ENCODE measurements at regions not wholly inside any gene's neighbourhood (a gene's known extent, or its start where the extent isn't known, plus 50 kb on each side); places are given as distances from the start of the nearest gene placed in this dataset.

DNA sequence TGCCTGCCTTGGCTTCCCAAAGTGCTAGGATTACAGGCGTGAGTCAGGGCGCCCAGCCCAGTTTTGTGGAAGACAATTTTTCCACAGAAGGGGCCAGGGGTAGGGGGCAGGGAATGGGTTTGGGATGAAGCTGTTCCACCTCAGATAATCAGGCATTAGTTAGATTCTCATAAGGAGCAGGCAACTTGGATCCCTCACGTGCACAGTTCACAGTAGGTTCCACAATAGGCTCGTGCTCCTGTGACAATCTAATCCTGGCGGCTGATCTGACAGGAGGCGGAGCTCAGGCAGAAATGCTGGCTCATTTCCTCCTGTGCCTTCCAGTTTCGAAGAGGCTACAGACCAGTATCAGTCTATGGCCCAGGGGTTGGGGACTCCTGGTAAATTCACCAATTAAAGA, 491.6 kb upstream of the AADAT start:
- H3K36me3 Mint-ChIP-seq (ENCODE audit: unreplicated experiment) = no peaks in the 10 kb centered on the region
- no peaks in the 10 kb centered on the region for H3K4me1 Mint-ChIP-seq (ENCODE audit: unreplicated experiment)
- H3K4me3 Mint-ChIP-seq (ENCODE audit: unreplicated experiment) = no peak overlapping the region
- H3K9me3 Mint-ChIP-seq (ENCODE audit: unreplicated experiment) = peaks cover 4% of the 10 kb centered on the region
- no peak overlapping the region for H3K27ac Mint-ChIP-seq (ENCODE audit: unreplicated experiment)
- DNase-seq (ENCODE audit: extremely low spot score, unreplicated experiment) = no peak
- H3K27me3 Mint-ChIP-seq (ENCODE audit: unreplicated experiment) = peaks cover 4% of the 10 kb centered on the region
- TF ChIP-seq, protein P1, sequence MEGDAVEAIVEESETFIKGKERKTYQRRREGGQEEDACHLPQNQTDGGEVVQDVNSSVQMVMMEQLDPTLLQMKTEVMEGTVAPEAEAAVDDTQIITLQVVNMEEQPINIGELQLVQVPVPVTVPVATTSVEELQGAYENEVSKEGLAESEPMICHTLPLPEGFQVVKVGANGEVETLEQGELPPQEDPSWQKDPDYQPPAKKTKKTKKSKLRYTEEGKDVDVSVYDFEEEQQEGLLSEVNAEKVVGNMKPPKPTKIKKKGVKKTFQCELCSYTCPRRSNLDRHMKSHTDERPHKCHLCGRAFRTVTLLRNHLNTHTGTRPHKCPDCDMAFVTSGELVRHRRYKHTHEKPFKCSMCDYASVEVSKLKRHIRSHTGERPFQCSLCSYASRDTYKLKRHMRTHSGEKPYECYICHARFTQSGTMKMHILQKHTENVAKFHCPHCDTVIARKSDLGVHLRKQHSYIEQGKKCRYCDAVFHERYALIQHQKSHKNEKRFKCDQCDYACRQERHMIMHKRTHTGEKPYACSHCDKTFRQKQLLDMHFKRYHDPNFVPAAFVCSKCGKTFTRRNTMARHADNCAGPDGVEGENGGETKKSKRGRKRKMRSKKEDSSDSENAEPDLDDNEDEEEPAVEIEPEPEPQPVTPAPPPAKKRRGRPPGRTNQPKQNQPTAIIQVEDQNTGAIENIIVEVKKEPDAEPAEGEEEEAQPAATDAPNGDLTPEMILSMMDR (IDR thresholded peaks at IDR 0.05) = no peak

DNA sequence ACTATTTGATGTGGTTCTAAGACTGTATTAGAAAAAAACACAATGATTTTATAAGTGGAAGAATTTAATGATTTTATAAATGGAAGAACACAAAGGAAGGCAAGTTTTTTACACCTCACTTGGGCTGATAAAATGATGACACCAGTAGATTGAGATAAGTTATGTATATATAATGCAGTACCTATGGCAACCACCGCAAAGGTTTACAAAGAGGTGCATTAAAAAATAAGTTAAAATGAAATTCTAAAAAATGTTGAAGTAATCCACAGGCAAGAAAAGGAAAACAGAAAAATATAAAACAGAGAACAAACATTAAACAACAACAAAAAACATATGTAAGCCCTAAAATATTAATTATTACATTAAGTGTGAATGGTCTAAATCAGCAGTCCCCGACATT, 490.9 kb upstream of the AADAT start:
- DNase-seq (ENCODE audit: extremely low spot score, unreplicated experiment) = no peak
- H3K27ac Mint-ChIP-seq (ENCODE audit: unreplicated experiment) = no peak overlapping the region
- no peak overlapping the region for H3K4me3 Mint-ChIP-seq (ENCODE audit: unreplicated experiment)
- H3K36me3 Mint-ChIP-seq (ENCODE audit: unreplicated experiment) = no peaks in the 10 kb centered on the region
- H3K9me3 Mint-ChIP-seq (ENCODE audit: unreplicated experiment) = peaks cover 4% of the 10 kb centered on the region
- TF ChIP-seq, protein P1 (IDR thresholded peaks at IDR 0.05) = no peak
- H3K4me1 Mint-ChIP-seq (ENCODE audit: unreplicated experiment) = no peaks in the 10 kb centered on the region
- H3K27me3 Mint-ChIP-seq (ENCODE audit: unreplicated experiment) = peaks cover 4% of the 10 kb centered on the region

DNA sequence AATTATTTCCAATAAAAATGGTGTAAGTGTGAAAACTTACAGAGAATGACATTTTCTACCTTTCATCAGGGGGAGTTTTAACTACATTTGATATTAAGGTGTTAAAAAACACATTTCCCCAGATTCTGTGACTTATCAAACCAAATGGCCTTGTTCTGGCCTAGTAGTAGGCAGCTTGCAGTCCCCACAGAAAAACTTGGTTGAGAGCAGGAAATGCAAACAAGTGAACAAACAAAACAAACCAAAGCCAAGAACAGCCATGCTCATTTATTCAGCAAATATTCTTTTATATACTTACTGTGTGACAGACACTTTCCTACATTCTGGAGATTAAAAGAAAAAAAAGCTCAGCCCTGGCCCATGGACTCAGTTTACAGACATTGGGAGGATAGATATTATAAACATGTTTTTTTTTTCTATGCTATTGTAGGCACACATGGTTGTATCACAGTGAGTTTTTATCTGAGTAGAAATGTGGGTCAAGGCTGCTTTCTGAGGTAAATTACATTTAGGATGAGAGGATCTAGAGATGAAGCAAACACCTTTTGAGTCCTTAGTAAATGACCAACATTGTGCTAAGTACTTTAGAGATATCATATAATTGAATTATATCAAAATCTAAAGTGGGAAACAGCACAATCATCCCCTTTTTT, 449.2 kb upstream of the AADAT start:
- Mint-ChIP-seq H3K9me3 (ENCODE audit: unreplicated experiment) (no peaks in the 10 kb centered on the region), H3K4me1 (ENCODE audit: unreplicated experiment) (no peaks in the 10 kb centered on the region), H3K4me3 (ENCODE audit: unreplicated experiment) (no peak overlapping the region), H3K27me3 (ENCODE audit: unreplicated experiment) (no peaks in the 10 kb centered on the region), H3K36me3 (ENCODE audit: unreplicated experiment) (no peaks in the 10 kb centered on the region), H3K27ac (ENCODE audit: unreplicated experiment) (no peak overlapping the region)
- TF ChIP-seq, protein P1 (IDR thresholded peaks at IDR 0.05) = no peak
- DNase-seq (ENCODE audit: extremely low spot score, unreplicated experiment) = no peak

DNA sequence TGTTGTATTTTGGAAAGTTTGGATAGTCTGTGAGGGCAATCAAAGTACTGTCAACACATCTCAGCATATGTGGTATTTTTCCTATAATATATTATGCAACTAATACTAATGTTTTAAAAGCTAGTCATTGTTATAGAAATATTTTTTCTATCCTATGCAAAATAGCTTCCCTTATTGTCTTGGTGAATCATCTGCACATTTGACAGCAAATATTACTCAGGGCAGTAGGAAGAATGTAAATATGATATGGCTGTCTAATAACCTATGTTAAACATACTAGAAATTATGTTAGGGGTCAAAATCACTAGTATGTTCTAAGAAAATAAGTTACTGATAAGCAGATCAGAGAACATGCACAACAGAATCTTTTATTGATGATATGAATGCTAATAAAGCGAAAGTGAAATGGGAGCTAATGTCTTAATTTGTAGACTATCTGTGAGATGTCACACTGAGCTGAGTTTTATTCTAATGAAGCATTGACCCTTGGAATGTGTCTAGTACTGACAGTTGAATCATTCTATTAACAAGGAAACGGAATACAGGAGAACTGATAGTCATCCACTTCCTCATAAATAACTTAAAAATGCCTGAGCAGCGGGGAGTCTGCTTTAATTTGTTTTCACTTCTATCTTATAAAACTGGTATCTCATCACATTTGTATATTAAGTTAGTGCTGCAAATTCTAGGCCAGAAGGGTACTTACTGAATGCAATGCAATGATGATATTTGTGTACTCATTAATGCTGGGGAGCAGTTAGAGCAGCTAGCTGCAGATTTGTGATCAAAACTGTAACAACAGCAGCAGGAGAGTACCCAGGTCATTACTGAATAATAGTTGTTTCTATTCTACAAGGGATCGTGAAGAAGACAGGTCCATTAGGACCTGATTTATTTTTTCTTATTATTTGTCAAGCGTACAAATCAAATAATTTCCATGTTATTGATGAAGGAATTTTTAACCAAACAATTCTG, 440.3 kb upstream of the AADAT start:
- no peaks in the 10 kb centered on the region for H3K36me3 Mint-ChIP-seq (ENCODE audit: unreplicated experiment)
- no peak overlapping the region for H3K4me3 Mint-ChIP-seq (ENCODE audit: unreplicated experiment)
- DNase-seq (ENCODE audit: extremely low spot score, unreplicated experiment) = no peak
- no peak overlapping the region for H3K27ac Mint-ChIP-seq (ENCODE audit: unreplicated experiment)
- no peaks in the 10 kb centered on the region for H3K27me3 Mint-ChIP-seq (ENCODE audit: unreplicated experiment)
- TF ChIP-seq, protein P1 (IDR thresholded peaks at IDR 0.05) = no peak
- H3K4me1 Mint-ChIP-seq (ENCODE audit: unreplicated experiment) = peaks cover 27% of the 10 kb centered on the region
- H3K9me3 Mint-ChIP-seq (ENCODE audit: unreplicated experiment) = no peaks in the 10 kb centered on the region

DNA sequence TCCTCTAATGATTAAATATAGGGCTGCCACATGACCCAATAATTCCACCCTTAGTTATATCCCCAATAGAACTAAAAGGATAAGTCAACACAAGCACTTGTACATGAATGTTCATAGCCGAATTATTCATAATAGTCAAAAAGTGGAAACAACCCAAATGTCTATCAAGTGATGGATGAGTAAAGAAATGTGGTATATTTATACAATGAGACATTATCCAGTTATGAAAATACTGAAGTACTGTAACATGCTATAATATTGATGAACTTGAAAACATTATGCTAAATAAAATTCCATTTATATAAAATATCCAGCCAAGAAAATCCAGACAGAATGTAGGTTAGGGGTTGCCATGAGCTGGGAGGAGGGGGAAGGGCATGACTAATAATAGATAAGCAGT, 436.7 kb upstream of the AADAT start:
- no peak for DNase-seq (ENCODE audit: extremely low spot score, unreplicated experiment)
- H3K4me3 Mint-ChIP-seq (ENCODE audit: unreplicated experiment) = no peak overlapping the region
- H3K27ac Mint-ChIP-seq (ENCODE audit: unreplicated experiment) = no peak overlapping the region
- H3K4me1 Mint-ChIP-seq (ENCODE audit: unreplicated experiment) = peaks cover 27% of the 10 kb centered on the region
- no peaks in the 10 kb centered on the region for H3K36me3 Mint-ChIP-seq (ENCODE audit: unreplicated experiment)
- TF ChIP-seq, protein P1 (IDR thresholded peaks at IDR 0.05) = no peak
- no peaks in the 10 kb centered on the region for H3K27me3 Mint-ChIP-seq (ENCODE audit: unreplicated experiment)
- no peaks in the 10 kb centered on the region for H3K9me3 Mint-ChIP-seq (ENCODE audit: unreplicated experiment)
